SK-N-SH (cell line): ENCODE measurements at regions not wholly inside any gene's neighbourhood (a gene's known extent, or its start where the extent isn't known, plus 50 kb on each side); places are given as distances from the start of the nearest gene placed in this dataset.

Experiments used
- CTCF ChIP-seq: fragments of 200-600 bp; sonication (generic); IDR thresholded peaks from 2 replicates; pipeline ENCODE4 v1.6.1; 2017; ENCODE audit warnings: antibody characterized with exemption, mild to moderate bottlenecking, moderate library complexity
- EP300 ChIP-seq, 2 experiments: IDR thresholded peaks; 2 replicates each; pipeline versions ENCODE4 v1.4.0 to v1.6.1; 2012; ENCODE audit warnings: borderline replicate concordance in 1 of 2, low read depth in 1 of 2, low read length in 1 of 2
- FOSL2 ChIP-seq: IDR thresholded peaks from 2 replicates; pipeline ENCODE4 v1.4.0; 2012; ENCODE audit warnings: low read depth, mild to moderate bottlenecking, moderate library complexity, borderline replicate concordance
- MEF2A ChIP-seq: IDR thresholded peaks from 2 replicates; pipeline ENCODE4 v1.4.0; 2012; ENCODE audit warnings: low read depth, borderline replicate concordance
- RFX5 ChIP-seq: IDR thresholded peaks from 2 replicates; pipeline ENCODE4 v1.6.1; 2012; ENCODE audit warnings: mild to moderate bottlenecking, improper control_type of control experiment, low read length
- TEAD4 ChIP-seq: IDR thresholded peaks from 2 replicates; pipeline ENCODE4 v1.4.0; 2012; ENCODE audit warnings: mild to moderate bottlenecking, borderline replicate concordance; ENCODE audit not compliant: insufficient read depth

GRCh38 chr3:28132941-28133340, 108.5 kb upstream of the CMC1 start:
- TF ChIP-seq FOSL2: no peak
- TF ChIP-seq TEAD4: no peak
- no peak for TF ChIP-seq MEF2A
- TF ChIP-seq EP300 (IDR thresholded peaks at IDR 0.05; ENCODE audit: borderline replicate concordance in 1 of 2, low read depth in 1 of 2, low read length in 1 of 2): no peak
- TF ChIP-seq CTCF: no peak
- no peak for TF ChIP-seq RFX5
